K562 (cell line): ENCODE measurements at regions not wholly inside any gene's neighbourhood (a gene's known extent, or its start where the extent isn't known, plus 50 kb on each side); places are given as distances from the start of the nearest gene placed in this dataset.

Source experiments
- CTCF ChIP-seq, 3 experiments: IDR thresholded peaks in 2 of 3; conservative IDR thresholded peaks in 1 of 3; 2 replicates each; pipeline ENCODE4 v1.5.1; 2011 to 2012; ENCODE audit warnings: low read length in 3 of 3, mild to moderate bottlenecking in 3 of 3, control low read depth in 2 of 3, improper control_type of control experiment in 1 of 3, inconsistent platforms in 1 of 3, low read depth in 1 of 3, mixed read lengths in 1 of 3, moderate library complexity in 1 of 3; ENCODE audit not compliant: insufficient read depth in 2 of 3
- HDGF ChIP-seq: fragments of 450-650 bp; IDR thresholded peaks from 2 replicates; pipeline ENCODE4 v1.6.1; 2016
- KAT7 ChIP-seq: sonication (generic); formaldehyde crosslinking; IDR thresholded peaks from 2 replicates; pipeline ENCODE4 v1.8.0; 2022; ENCODE audit warnings: missing genetic modification reagents, mild to moderate bottlenecking, borderline replicate concordance
- ZNF175 ChIP-seq: fragments of 200-800 bp; sonication (Bioruptor generic); IDR thresholded peaks from 2 replicates; pipeline ENCODE4 v1.6.1; 2016; ENCODE audit warnings: low read depth, mild to moderate bottlenecking, missing genetic modification characterization, missing compliant biosample characterization
- ZNF77 ChIP-seq: fragments of 250-450 bp; sonication (Bioruptor Pico); IDR thresholded peaks from 2 replicates; pipeline ENCODE4 v1.5.0; 2020

GRCh38 chr18:78191276-78191675 is 788.3 kb upstream of the SALL3 start:
- TF ChIP-seq ZNF175 (CRISPR knock-in tag): no peak
- no peak for TF ChIP-seq CTCF (IDR thresholded peaks at IDR 0.05 in 2 of 3, conservative IDR thresholded peaks at IDR 0.05 in 1 of 3; ENCODE audit: insufficient read depth in 2 of 3, low read depth in 1 of 3, low read length in 3 of 3)
- TF ChIP-seq HDGF: no peak
- TF ChIP-seq ZNF77 (CRISPR knock-in tag): no peak
- no peak for TF ChIP-seq KAT7 (CRISPR knock-in tag)
